SK-N-MC (cell line): ENCODE measurements at regions not wholly inside any gene's neighbourhood (a gene's known extent, or its start where the extent isn't known, plus 50 kb on each side); places are given as distances from the start of the nearest gene placed in this dataset.

ENCODE experiments used
- EZH2 ChIP-seq: fragments of 200-600 bp; sonication (generic); IDR thresholded peaks from one replicate; pipeline ENCODE4 v1.6.1; 2017; ENCODE audit warnings: antibody characterized with exemption
- FOXP2 ChIP-seq: optimal IDR thresholded peaks from 2 replicates; pipeline ENCODE3; 2011; ENCODE audit warnings: mild to moderate bottlenecking, moderate library complexity; ENCODE audit not compliant: insufficient read depth; ENCODE audit errors: extremely low read length, control extremely low read depth
- POLR2AphosphoS5 ChIP-seq: IDR thresholded peaks from 2 replicates; pipeline ENCODE4 v1.6.1; 2012; ENCODE audit warnings: mild to moderate bottlenecking, low read depth, low read length, borderline replicate concordance

- TF ChIP-seq POLR2AphosphoS5 (no peak), EZH2 (no peak), FOXP2 (no peak)
Observed at GRCh38 chr1:98327220-98327861, 334.2 kb upstream of the SNX7 start.
